Ectodermal cell (in vitro differentiated cells): ENCODE measurements at regions not wholly inside any gene's neighbourhood (a gene's known extent, or its start where the extent isn't known, plus 50 kb on each side); places are given as distances from the start of the nearest gene placed in this dataset.

Experiments used
- H3K27ac ChIP-seq: 2 replicates; pipeline ENCODE4 v1.7.0; 2013; ENCODE audit warnings: mild to moderate bottlenecking, low read depth, low read length; ENCODE audit not compliant: insufficient read depth, poor library complexity, severe bottlenecking
- H3K27me3 ChIP-seq: 2 replicates; pipeline ENCODE4 v1.7.0; 2013; ENCODE audit warnings: mild to moderate bottlenecking, low read length; ENCODE audit not compliant: insufficient read depth, control insufficient read depth, poor library complexity, severe bottlenecking
- H3K36me3 ChIP-seq: one replicate; pipeline ENCODE4 v1.7.0; 2013; ENCODE audit warnings: low read length; ENCODE audit not compliant: control insufficient read depth, insufficient read depth
- H3K4me1 ChIP-seq: one replicate; pipeline ENCODE4 v1.7.0; 2013; ENCODE audit warnings: low read length; ENCODE audit not compliant: control insufficient read depth, insufficient read depth
- H3K4me3 ChIP-seq: 2 replicates; pipeline ENCODE4 v1.7.0; 2013; ENCODE audit warnings: low read depth, low read length, control low read depth; ENCODE audit not compliant: insufficient read depth
- H3K9me3 ChIP-seq: 2 replicates; pipeline ENCODE4 v1.7.0; 2013; ENCODE audit warnings: mild to moderate bottlenecking, low read length, moderate library complexity; ENCODE audit not compliant: control insufficient read depth
- WGBS, 2 experiments: methylation state at CpG; one replicate each; pipeline ENCODE4 v1.1.7; 2013; ENCODE audit warnings: missing lambda C conversion rate in 2 of 2; 5-methylcytosine and 5-hydroxymethylcytosine counted together

DNA sequence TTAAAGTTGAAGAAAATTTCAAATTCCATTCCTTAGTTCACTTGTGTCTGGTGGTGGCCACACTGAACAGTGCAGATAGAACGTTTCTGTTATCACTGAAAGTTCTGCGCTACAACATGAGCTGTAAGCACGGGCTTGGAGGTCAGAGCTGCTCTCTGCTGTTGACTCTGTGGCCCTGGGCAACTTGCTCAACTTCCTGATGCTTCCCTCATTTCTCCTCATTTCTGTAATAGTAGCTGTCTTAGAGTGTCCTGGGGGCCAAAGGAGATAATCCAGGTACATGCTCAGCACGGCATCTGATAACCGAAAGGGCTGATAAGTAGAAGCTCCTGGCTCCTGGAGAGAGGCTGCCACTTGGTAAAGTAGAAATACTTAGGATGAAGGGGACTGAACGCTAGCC lies 92.3 kb upstream of the DUSP5 start:
- peaks cover 12% of the 10 kb centered on the region for H3K4me1 ChIP-seq
- no peaks in the 10 kb centered on the region for H3K36me3 ChIP-seq
- no peak overlapping the region for H3K27ac ChIP-seq
- no peaks in the 10 kb centered on the region for H3K9me3 ChIP-seq
- H3K27me3 ChIP-seq, result no peaks in the 10 kb centered on the region
- 92 to 97% methylated on average over 6 of the region's 6 CpGs for WGBS, 2 experiments
- no peak overlapping the region for H3K4me3 ChIP-seq

DNA sequence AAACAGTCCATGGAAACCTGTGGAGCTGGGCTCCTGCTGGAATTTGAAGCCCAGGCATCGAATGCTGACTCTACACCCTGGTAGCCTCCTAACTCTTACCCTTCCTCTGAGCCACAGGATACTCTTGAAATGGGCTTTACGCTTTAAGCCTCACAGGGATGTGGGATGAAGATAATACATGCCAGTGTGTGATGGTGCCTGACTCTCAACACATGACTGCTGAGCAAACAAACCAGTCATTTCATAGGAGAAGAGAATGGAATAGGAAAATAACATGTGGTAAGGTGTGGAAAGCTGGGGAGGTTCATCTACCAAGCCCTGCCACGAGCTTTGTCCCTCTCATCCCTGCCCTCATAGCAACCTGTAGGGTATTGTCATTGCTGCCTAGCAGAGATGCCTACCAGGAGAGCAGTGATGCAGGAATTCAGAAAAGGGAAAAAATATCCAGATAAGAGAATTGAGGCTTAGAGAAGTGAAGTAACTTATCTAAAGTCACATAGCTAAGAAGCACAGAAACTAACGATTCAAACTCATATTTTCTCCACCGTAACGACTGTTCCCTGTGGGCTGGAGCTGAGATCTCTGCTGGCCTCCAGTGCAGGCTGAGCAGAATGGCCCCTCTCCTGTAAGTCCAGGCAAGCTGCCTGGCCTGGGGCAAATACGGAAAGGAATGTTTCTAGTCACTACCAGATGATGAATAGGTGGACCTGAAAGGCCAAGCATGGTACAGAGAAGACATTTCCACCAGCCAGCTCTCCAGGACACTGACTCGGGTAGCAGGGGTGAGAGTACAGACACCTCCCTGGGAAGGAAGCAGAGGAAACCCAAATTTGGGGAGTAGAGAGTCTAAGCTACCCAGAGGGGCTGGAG lies 90.2 kb upstream of the DUSP5 start:
- H3K27me3 ChIP-seq, result no peaks in the 10 kb centered on the region

DNA sequence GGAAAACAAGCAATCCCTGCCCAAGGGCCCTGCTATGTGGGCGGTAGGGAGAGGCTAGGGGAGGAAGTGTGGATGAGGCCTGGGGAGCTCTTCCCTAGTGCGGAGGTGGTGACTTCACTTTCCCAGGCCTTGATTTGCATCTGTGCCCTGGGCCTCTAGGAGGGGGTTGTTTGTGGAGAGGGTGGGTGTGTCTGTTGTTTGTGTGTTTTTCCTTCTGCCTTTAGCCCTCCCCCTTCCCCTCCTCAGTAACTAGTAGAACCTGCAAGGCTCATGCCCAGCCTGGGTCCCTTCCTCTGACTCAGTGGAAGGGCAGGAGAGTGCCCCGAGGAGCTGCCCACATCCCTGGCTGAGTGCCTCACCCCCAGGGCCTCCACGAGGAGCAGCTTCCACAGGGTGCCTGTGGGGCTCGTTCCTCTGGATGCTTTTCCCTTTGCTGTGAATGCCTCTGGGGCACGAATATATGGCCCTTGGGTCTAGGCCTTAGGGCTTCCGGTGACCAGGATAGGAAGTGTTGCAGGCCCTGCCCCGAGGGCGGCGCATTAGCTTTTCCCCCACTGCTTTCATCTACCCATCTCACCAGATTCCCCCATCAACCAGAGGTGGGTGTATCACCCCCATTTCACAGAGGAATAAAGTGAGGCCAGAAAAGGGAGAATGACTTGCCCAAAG lies 89.4 kb upstream of the DUSP5 start:
- Histone ChIP-seq H3K9me3 (no peaks in the 10 kb centered on the region), H3K4me1 (peaks cover 12% of the 10 kb centered on the region), H3K36me3 (no peaks in the 10 kb centered on the region), H3K4me3 (no peak overlapping the region), H3K27me3 (no peaks in the 10 kb centered on the region), H3K27ac (no peak overlapping the region)
- WGBS, 2 experiments, result 79 to 80% methylated on average over 10 of the region's 10 CpGs

More for the DNA sequence above, 90.2 kb upstream of the DUSP5 start:
- H3K4me1 ChIP-seq, result peaks cover 12% of the 10 kb centered on the region
- 84 to 88% methylated on average over 8 of the region's 8 CpGs for WGBS, 2 experiments
- H3K27ac ChIP-seq, result no peak overlapping the region
- no peaks in the 10 kb centered on the region for H3K9me3 ChIP-seq
- H3K36me3 ChIP-seq, result no peaks in the 10 kb centered on the region
- H3K4me3 ChIP-seq, result no peak overlapping the region

DNA sequence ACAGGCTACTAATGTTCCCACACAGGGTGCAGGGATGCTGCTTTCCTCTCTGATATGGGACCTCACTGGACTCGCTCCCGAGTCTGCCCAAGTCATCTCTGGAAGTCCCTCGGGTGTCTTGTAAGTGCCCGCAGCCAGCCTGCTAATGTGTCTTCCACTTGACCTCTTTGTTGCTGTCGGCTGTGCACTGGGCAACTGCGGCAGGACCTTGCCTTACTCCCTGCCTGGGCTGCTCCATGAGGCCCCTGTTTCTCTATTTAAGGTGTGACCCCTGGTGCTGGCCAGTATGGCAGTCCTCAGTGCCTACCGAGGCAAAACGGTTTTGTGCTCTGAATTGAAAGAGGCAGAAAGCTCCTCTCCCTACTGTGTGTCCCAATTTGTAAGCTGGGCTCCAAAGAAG lies 88.8 kb upstream of the DUSP5 start:
- H3K4me1 ChIP-seq, result peaks cover 12% of the 10 kb centered on the region
- no peak overlapping the region for H3K27ac ChIP-seq
- 87 to 91% methylated on average over 8 of the region's 8 CpGs for WGBS, 2 experiments
- H3K27me3 ChIP-seq, result no peaks in the 10 kb centered on the region
- no peaks in the 10 kb centered on the region for H3K36me3 ChIP-seq
- no peaks in the 10 kb centered on the region for H3K9me3 ChIP-seq
- H3K4me3 ChIP-seq, result no peak overlapping the region

DNA sequence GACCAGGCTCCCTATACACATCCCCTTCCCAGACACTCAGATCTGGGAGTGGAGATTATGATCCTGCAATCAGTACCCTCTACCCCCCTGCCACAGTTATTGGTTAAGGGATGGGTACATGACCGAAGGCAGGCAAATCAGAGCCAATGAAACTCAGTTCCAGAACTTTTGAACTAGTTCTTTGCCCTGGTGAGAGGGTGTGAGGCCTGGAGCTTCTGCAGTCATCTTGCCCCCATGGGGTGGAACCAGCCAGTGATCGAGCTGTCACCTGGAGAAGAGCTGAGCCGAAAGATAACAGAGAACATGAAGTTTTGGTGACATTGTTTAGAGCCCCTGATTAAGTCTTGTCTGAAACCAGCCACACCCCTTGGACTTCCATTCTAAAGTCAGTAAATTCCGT lies 88.2 kb upstream of the DUSP5 start:
- no peaks in the 10 kb centered on the region for H3K27me3 ChIP-seq
- 92 to 93% methylated on average over 3 to 4 of the region's 4 CpGs for WGBS, 2 experiments
- no peaks in the 10 kb centered on the region for H3K9me3 ChIP-seq
- H3K27ac ChIP-seq, result no peak overlapping the region
- H3K36me3 ChIP-seq, result no peaks in the 10 kb centered on the region
- no peak overlapping the region for H3K4me3 ChIP-seq
- peaks cover 12% of the 10 kb centered on the region for H3K4me1 ChIP-seq

DNA sequence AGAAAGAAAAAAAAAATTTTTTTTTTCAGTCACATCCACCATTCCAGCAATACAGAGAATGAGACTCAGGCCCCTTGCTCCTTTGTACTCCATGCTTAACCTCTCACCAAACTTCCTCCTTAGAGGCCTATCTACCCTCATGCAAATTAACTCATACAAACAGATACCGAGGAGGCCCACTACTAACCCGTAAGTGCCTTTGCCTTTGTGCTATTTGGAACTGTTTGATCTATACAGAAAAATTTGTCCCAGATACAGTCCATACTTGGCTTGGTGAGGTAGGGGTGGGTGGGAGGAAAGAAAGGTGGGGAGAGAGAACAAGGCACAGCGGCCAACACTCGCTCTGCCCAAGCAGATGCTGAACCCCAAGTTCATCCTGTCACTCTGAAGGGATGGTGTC lies 87.8 kb upstream of the DUSP5 start:
- H3K27ac ChIP-seq, result no peak overlapping the region
- no peaks in the 10 kb centered on the region for H3K36me3 ChIP-seq
- H3K9me3 ChIP-seq, result no peaks in the 10 kb centered on the region
- peaks cover 9% of the 10 kb centered on the region for H3K4me1 ChIP-seq
- no peak overlapping the region for H3K4me3 ChIP-seq
- H3K27me3 ChIP-seq, result no peaks in the 10 kb centered on the region
- 94 to 97% methylated on average over 4 of the region's 4 CpGs for WGBS, 2 experiments

DNA sequence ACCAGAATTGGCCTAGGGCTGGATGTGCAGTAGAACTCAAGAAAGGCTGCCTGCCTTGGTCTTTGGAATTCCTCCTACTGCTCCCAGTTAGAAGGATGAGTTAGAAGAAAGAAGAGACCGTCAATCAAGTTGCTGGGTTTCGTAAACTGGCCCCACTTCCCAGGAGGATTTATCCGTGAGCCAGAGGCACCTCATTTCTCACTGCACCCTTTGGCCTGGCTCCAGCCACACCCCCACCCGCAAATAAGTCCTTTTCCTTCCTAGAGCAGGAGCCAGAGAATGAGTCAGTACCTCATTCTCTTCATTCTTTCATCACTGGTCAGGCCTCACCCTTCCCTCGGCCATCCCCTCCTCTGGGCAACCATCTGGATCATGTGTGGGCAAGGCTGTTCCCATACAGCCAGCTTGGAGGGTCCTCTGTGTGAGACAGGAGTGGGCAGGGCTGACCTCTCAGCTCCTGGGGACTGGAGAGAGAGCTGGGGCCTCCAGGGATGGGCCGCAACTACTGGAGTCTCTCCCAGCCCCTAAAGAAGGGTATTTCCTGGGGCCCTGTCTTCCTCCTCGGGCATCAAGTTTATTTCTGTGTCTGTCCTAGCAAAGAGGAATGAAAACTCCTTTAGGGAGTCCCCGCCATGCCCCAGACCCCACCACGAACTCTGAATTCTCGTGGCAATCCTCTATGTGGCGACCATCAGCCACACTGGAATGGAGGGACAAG lies 87.2 kb upstream of the DUSP5 start:
- H3K36me3 ChIP-seq, result no peaks in the 10 kb centered on the region
- WGBS, 2 experiments, result 89 to 90% methylated on average over 11 of the region's 11 CpGs
- no peaks in the 10 kb centered on the region for H3K9me3 ChIP-seq
- peaks cover 9% of the 10 kb centered on the region for H3K4me1 ChIP-seq
- no peaks in the 10 kb centered on the region for H3K27me3 ChIP-seq
- no peak overlapping the region for H3K4me3 ChIP-seq
- H3K27ac ChIP-seq, result no peak overlapping the region

DNA sequence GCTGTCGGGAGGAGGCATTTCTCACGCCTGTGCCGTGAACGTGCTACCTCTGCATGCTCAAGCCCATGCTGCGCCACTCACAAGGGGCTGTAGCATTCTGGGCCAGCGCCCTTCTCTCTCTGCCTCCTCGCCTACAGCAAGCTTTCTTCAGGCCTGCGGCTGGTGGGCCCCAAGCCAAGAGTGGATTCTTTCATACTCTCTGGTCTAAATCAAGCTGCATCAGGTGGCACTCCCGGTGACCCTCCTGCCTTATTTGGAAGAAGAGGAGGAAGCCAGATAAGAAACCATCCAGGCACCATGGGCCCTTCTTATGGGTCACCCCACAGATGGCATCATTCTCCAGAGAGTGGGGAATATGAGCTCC lies 86.7 kb upstream of the DUSP5 start:
- Histone ChIP-seq H3K4me1 (peaks cover 9% of the 10 kb centered on the region), H3K9me3 (no peaks in the 10 kb centered on the region), H3K36me3 (no peaks in the 10 kb centered on the region), H3K4me3 (no peak overlapping the region), H3K27me3 (no peaks in the 10 kb centered on the region), H3K27ac (no peak overlapping the region)
- WGBS, 2 experiments, result 94 to 95% methylated on average over 9 of the region's 9 CpGs

DNA sequence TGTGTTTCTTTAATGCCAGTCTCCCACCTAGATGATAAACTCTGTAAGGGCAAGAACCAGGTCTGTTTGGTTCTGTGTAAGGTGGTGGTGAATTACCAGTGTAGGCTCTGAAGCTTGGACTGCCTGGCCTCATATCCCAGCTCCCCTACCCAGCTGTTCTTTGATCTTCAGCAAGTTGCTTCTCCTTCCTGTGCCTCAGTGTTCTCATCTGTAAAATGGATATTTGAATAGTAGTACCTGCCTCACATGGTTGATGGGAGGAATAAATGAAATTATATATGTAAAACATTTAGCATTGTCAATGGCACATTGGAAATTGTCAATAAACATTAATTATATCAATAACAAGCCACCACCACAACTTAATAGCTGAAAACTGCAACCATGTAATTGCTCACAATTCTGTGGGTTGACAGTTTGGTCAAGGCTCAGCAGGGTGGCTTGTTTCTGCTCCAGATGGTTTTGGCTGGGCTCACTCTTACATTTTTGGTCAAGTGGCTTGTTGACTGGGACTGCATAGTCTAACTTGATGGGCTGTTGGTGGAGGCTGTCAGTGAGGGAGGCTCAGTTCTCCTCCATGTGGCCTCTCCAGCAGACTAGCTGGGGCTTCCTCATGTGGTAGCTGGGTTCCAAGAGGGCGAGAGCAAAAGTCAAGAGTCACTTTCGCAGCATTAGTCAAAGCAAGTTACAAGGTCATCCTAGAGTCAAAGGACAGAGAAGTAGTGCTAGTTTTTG lies 84.5 kb upstream of the DUSP5 start:
- Histone ChIP-seq H3K9me3 (no peaks in the 10 kb centered on the region), H3K27me3 (no peaks in the 10 kb centered on the region), H3K4me1 (no peaks in the 10 kb centered on the region), H3K27ac (no peak overlapping the region), H3K4me3 (no peak overlapping the region), H3K36me3 (no peaks in the 10 kb centered on the region)
- WGBS, 2 experiments, result 92 to 97% methylated on average over 2 of the region's 2 CpGs
